ENCODE measurements at regions not wholly inside any gene's neighbourhood (a gene's known extent, or its start where the extent isn't known, plus 50 kb on each side); places are given as distances from the start of the nearest gene placed in this dataset.
"Not testable (repeated sequence)": the region's sequence is repeated elsewhere in the genome, so short reads cannot be mapped to it uniquely, and the experiment has no call there.

DNA sequence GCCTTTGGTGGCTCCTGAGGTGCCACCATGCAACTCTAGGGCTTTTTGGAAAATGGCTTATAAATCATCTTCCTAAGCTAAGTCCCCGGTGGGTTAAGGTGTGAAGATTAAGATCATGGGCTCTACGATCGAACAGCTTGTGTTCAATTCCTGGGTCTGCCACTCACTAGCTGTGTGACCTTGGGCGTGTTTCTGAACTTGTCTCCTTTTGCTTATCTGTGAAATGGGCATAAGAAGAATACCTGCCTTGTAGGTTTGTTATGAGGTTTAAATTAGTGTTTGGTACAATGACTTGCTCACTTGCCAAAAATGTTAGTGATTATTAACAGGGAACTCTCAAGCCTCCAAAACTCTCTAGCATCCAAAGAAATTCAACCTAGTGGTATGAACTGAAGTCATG is 119.2 kb upstream of the PITX1 start:
- H3K27me3 ChIP-seq (replicated peaks; ENCODE audit: insufficient read depth): no peaks in the 10 kb centered on the region; the same call in 1 of the 2 replicates
- DNase-seq: no peak
- H3K9me2 ChIP-seq (ENCODE audit: insufficient read depth): no peaks in the 10 kb centered on the region
- H3K9me3 ChIP-seq (ENCODE audit: low read depth): no peaks in the 10 kb centered on the region
- H3K79me2 ChIP-seq (ENCODE audit: insufficient read depth): no peaks in the 10 kb centered on the region
- no peak overlapping the region for H3K4me2 ChIP-seq (ENCODE audit: unreplicated experiment)
- TF ChIP-seq EZH2phosphoT487 (IDR thresholded peaks at IDR 0.05; ENCODE audit: insufficient read depth, low read depth) (no peak), EZH2 (IDR thresholded peaks at IDR 0.05; ENCODE audit: insufficient read depth, poor library complexity, severe bottlenecking) (no peak)
- H2AFZ ChIP-seq: no peak overlapping the region
- H3F3A ChIP-seq (ENCODE audit: insufficient read depth): no peaks in the 10 kb centered on the region
- H3K4me1 ChIP-seq (ENCODE audit: insufficient read depth): no peaks in the 10 kb centered on the region
- no peaks in the 10 kb centered on the region for H3K36me3 ChIP-seq (ENCODE audit: low read depth)
- no peak overlapping the region for H3K27ac ChIP-seq
- no peak overlapping the region for H3K4me3 ChIP-seq
- 74 to 75% methylated on average over 4 of the region's 4 CpGs for WGBS, 2 experiments (ENCODE audit: low coverage in 1 of 2, low lambda C conversion rate in 2 of 2, missing lambda C conversion rate in 2 of 2)
- H3K9ac ChIP-seq: no peak overlapping the region
- no peaks in the 10 kb centered on the region for H4K20me1 ChIP-seq (ENCODE audit: insufficient read depth)
- in situ Hi-C loops (cut with MboI): no loop called here

- H3F3A ChIP-seq (ENCODE audit: insufficient read depth); H3K4me3 ChIP-seq; H3K9me3 ChIP-seq (ENCODE audit: low read depth); H3K36me3 ChIP-seq (ENCODE audit: low read depth); H4K20me1 ChIP-seq (ENCODE audit: insufficient read depth); H3K9me2 ChIP-seq (ENCODE audit: insufficient read depth); H3K4me2 ChIP-seq (ENCODE audit: unreplicated experiment); H2AFZ ChIP-seq; H3K9ac ChIP-seq; H3K4me1 ChIP-seq (ENCODE audit: insufficient read depth); H3K79me2 ChIP-seq (ENCODE audit: insufficient read depth); DNase-seq; H3K27ac ChIP-seq; H3K27me3 ChIP-seq (replicated peaks; ENCODE audit: insufficient read depth); in situ Hi-C loops (cut with MboI): not testable (repeated sequence)
- 73 to 79% methylated on average over 2 to 3 of the region's 3 CpGs for WGBS, 2 experiments (ENCODE audit: low coverage in 1 of 2, low lambda C conversion rate in 2 of 2, missing lambda C conversion rate in 2 of 2)
These were observed 117.6 kb upstream of the PITX1 start for GRCh38 chr5:135151660-135152059.

DNA sequence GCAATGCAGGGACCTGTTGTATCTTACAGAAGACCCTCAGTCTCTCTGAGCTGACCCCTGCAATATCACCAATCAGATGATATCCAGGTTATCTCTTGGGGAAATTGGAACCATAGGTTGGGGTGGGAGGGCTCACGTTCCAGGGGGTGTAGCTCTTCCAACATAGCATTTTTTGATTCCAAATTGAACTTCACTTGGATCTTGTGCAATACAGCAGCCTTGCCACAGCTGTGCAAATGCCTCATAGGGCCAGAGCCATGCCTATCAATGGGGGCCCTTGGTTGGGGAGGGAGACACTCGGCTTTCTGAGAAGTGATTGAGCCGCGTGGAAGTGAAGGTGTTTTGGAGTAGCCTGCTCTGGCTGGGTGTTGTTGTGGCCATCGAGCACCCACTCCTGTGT is 117.2 kb upstream of the PITX1 start:
- H3K36me3 ChIP-seq (ENCODE audit: low read depth): no peaks in the 10 kb centered on the region
- WGBS, 2 experiments (ENCODE audit: low coverage in 1 of 2, low lambda C conversion rate in 2 of 2, missing lambda C conversion rate in 2 of 2): 61 to 64% methylated on average over 5 of the region's 5 CpGs
- H3K9ac ChIP-seq: no peak overlapping the region
- H3K4me3 ChIP-seq: no peak overlapping the region
- H3F3A ChIP-seq (ENCODE audit: insufficient read depth): no peaks in the 10 kb centered on the region
- no peak for DNase-seq
- no peaks in the 10 kb centered on the region for H3K4me1 ChIP-seq (ENCODE audit: insufficient read depth)
- in situ Hi-C loops (cut with MboI): no loop called here
- no peaks in the 10 kb centered on the region for H3K79me2 ChIP-seq (ENCODE audit: insufficient read depth)
- no peaks in the 10 kb centered on the region for H4K20me1 ChIP-seq (ENCODE audit: insufficient read depth)
- no peaks in the 10 kb centered on the region for H3K9me2 ChIP-seq (ENCODE audit: insufficient read depth)
- no peaks in the 10 kb centered on the region; the same call in 1 of the 2 replicates for H3K27me3 ChIP-seq (replicated peaks; ENCODE audit: insufficient read depth)
- H2AFZ ChIP-seq: no peak overlapping the region
- H3K4me2 ChIP-seq (ENCODE audit: unreplicated experiment): no peak overlapping the region
- no peaks in the 10 kb centered on the region for H3K9me3 ChIP-seq (ENCODE audit: low read depth)
- no peak for TF ChIP-seq EZH2 (IDR thresholded peaks at IDR 0.05; ENCODE audit: insufficient read depth, poor library complexity, severe bottlenecking)
- no peak for TF ChIP-seq EZH2phosphoT487 (IDR thresholded peaks at IDR 0.05; ENCODE audit: insufficient read depth, low read depth)
- H3K27ac ChIP-seq: no peak overlapping the region

GRCh38 chr5:135150767-135151166 is 116.7 kb upstream of the PITX1 start:
- Histone ChIP-seq H3K27ac (no peak overlapping the region), H3K9me2 (ENCODE audit: insufficient read depth) (no peaks in the 10 kb centered on the region), H3K4me1 (ENCODE audit: insufficient read depth) (no peaks in the 10 kb centered on the region), H3K79me2 (ENCODE audit: insufficient read depth) (no peaks in the 10 kb centered on the region), H4K20me1 (ENCODE audit: insufficient read depth) (no peaks in the 10 kb centered on the region), H3K9me3 (ENCODE audit: low read depth) (no peaks in the 10 kb centered on the region), H3K4me3 (no peak overlapping the region), H3K4me2 (ENCODE audit: unreplicated experiment) (no peak overlapping the region), H3K9ac (no peak overlapping the region), H3K27me3 (replicated peaks; ENCODE audit: insufficient read depth) (no peaks in the 10 kb centered on the region; the same call in 1 of the 2 replicates), H3K36me3 (ENCODE audit: low read depth) (no peaks in the 10 kb centered on the region), H3F3A (ENCODE audit: insufficient read depth) (no peaks in the 10 kb centered on the region), H2AFZ (no peak overlapping the region)
- TF ChIP-seq EZH2 (IDR thresholded peaks at IDR 0.05; ENCODE audit: insufficient read depth, poor library complexity, severe bottlenecking) (no peak), EZH2phosphoT487 (IDR thresholded peaks at IDR 0.05; ENCODE audit: insufficient read depth, low read depth) (no peak)
- DNase-seq: no peak
- in situ Hi-C loops (cut with MboI): no loop called here
- WGBS, 2 experiments (ENCODE audit: low coverage in 1 of 2, low lambda C conversion rate in 2 of 2, missing lambda C conversion rate in 2 of 2): 89% methylated on average over 4 of the region's 4 CpGs
